ENCODE measurements at regions not wholly inside any gene's neighbourhood (a gene's known extent, or its start where the extent isn't known, plus 50 kb on each side); places are given as distances from the start of the nearest gene placed in this dataset.
"Not testable (repeated sequence)": the region's sequence is repeated elsewhere in the genome, so short reads cannot be mapped to it uniquely, and the experiment has no call there.

DNA sequence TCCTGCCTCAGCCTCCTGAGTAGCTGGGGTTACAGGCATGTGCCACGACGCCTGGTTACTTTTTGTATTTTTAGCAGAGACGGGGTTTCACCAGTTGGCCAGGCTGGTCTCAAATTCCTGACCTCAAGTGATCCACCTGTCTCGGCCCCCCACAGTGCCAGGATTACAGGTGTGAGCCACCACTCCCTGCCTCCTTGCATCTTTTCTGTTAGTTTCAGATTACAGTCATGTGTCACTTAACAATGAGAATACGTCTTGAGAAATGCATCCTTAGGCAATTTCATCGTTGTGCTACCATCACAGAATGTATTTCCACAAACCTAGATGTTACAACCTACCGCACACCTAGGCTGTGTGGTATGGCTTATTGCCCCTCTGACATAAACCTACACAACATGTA lies 180.4 kb downstream of the TM9SF2 start:
- H3K4me1 Mint-ChIP-seq (ENCODE audit: low read depth, unreplicated experiment), result peaks cover 5% of the 10 kb centered on the region
- H3K36me3 Mint-ChIP-seq (ENCODE audit: unreplicated experiment), result no peaks in the 10 kb centered on the region
- no peaks in the 10 kb centered on the region for H3K9me3 Mint-ChIP-seq (ENCODE audit: unreplicated experiment)
- no peak overlapping the region for H3K27ac Mint-ChIP-seq (ENCODE audit: unreplicated experiment)
- no peak for TF ChIP-seq CTCF (IDR thresholded peaks at IDR 0.05; ENCODE audit: partially characterized antibody, unreplicated experiment)
- no peaks in the 10 kb centered on the region for H3K27me3 Mint-ChIP-seq (ENCODE audit: unreplicated experiment)
- no peak for DNase-seq
- H3K4me3 Mint-ChIP-seq (ENCODE audit: unreplicated experiment), result no peak overlapping the region

GRCh38 chr13:99677116-99677951 lies 176.1 kb downstream of the TM9SF2 start:
- no peak overlapping the region for H3K27ac Mint-ChIP-seq (ENCODE audit: unreplicated experiment)
- H3K4me3 Mint-ChIP-seq (ENCODE audit: unreplicated experiment), result no peak overlapping the region
- H3K27me3 Mint-ChIP-seq (ENCODE audit: unreplicated experiment), result no peaks in the 10 kb centered on the region
- no peaks in the 10 kb centered on the region for H3K9me3 Mint-ChIP-seq (ENCODE audit: unreplicated experiment)
- no peak for DNase-seq
- H3K36me3 Mint-ChIP-seq (ENCODE audit: unreplicated experiment), result no peaks in the 10 kb centered on the region
- no peaks in the 10 kb centered on the region for H3K4me1 Mint-ChIP-seq (ENCODE audit: low read depth, unreplicated experiment)
- TF ChIP-seq CTCF (IDR thresholded peaks at IDR 0.05; ENCODE audit: partially characterized antibody, unreplicated experiment), result no peak

GRCh38 chr13:99671746-99672145 lies 170.5 kb downstream of the TM9SF2 start:
- H3K4me3 Mint-ChIP-seq (ENCODE audit: unreplicated experiment), result no peak overlapping the region
- H3K27me3 Mint-ChIP-seq (ENCODE audit: unreplicated experiment), result peaks cover 2% of the 10 kb centered on the region
- no peaks in the 10 kb centered on the region for H3K4me1 Mint-ChIP-seq (ENCODE audit: low read depth, unreplicated experiment)
- no peak for DNase-seq
- H3K27ac Mint-ChIP-seq (ENCODE audit: unreplicated experiment), result no peak overlapping the region
- TF ChIP-seq CTCF (IDR thresholded peaks at IDR 0.05; ENCODE audit: partially characterized antibody, unreplicated experiment), result no peak
- no peaks in the 10 kb centered on the region for H3K36me3 Mint-ChIP-seq (ENCODE audit: unreplicated experiment)
- H3K9me3 Mint-ChIP-seq (ENCODE audit: unreplicated experiment), result no peaks in the 10 kb centered on the region

- H3K9me3 Mint-ChIP-seq (ENCODE audit: unreplicated experiment); H3K27me3 Mint-ChIP-seq (ENCODE audit: unreplicated experiment); H3K36me3 Mint-ChIP-seq (ENCODE audit: unreplicated experiment); DNase-seq; H3K4me3 Mint-ChIP-seq (ENCODE audit: unreplicated experiment); H3K27ac Mint-ChIP-seq (ENCODE audit: unreplicated experiment); H3K4me1 Mint-ChIP-seq (ENCODE audit: low read depth, unreplicated experiment): not testable (repeated sequence)
Measured at GRCh38 chr13:99669096-99669495, 167.8 kb downstream of the TM9SF2 start.

DNA sequence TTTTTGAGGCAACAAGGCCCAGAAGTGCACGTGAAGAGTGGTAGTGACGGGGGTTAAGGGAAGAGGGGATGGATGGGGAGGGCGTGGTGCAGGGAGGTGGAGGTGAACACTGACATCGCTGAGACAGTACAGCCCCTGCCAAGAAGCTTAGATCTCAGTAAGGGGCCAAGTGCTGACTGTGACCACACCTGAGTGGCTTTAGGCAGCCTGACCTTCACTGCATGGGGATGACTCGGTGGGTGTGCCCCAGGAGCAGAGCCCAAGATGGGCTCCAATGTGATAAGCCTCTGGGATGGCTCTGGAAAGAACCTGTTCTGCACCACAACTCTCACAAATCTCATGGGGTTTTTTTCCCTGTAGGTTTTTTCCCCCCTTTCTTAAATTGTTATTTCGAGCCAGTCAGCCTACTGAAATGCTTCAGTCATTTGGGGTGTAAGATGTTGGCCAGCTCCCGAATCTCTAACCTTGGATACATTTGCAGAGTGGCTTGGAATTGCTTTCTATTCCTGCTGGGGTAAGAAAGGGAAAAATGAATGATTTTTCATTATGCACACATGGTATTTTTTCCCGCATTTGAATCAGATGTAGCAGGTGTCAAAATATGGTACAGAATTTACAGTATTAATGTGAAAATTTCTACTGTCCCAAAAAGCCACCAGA lies 165.0 kb downstream of the TM9SF2 start:
- Mint-ChIP-seq H3K4me1 (ENCODE audit: low read depth, unreplicated experiment) (peaks cover 16% of the 10 kb centered on the region), H3K36me3 (ENCODE audit: unreplicated experiment) (no peaks in the 10 kb centered on the region), H3K27me3 (ENCODE audit: unreplicated experiment) (peaks cover 2% of the 10 kb centered on the region), H3K27ac (ENCODE audit: unreplicated experiment) (no peak overlapping the region), H3K4me3 (ENCODE audit: unreplicated experiment) (no peak overlapping the region), H3K9me3 (ENCODE audit: unreplicated experiment) (no peaks in the 10 kb centered on the region)
- DNase-seq, result no peak
- TF ChIP-seq CTCF (IDR thresholded peaks at IDR 0.05; ENCODE audit: partially characterized antibody, unreplicated experiment), result no peak
